B cell (primary cell): ENCODE measurements at regions not wholly inside any gene's neighbourhood (a gene's known extent, or its start where the extent isn't known, plus 50 kb on each side); places are given as distances from the start of the nearest gene placed in this dataset.

Experiments
- ATAC-seq: fragments of 200-7000 bp; cut with Tn5 transposase; one replicate; pipeline ENCODE4 v1.10.0; 2021; ENCODE audit warnings: low read depth, mild to moderate bottlenecking, moderate number of reproducible peaks, moderate library complexity
- CTCF ChIA-PET: fragments of 350-600 bp; sonication (Branson Sonifier 250); formaldehyde crosslinking; loops from one replicate; lab custom pipeline; 2021; ENCODE audit warnings: antibody characterized with exemption, inconsistent platforms; lab: Charles Lee
- POLR2A ChIA-PET: fragments of 350-600 bp; sonication (Branson Sonifier 250); formaldehyde crosslinking; loops from one replicate; lab custom pipeline; 2021; ENCODE audit warnings: antibody characterized with exemption; lab: Charles Lee
- DNase-seq: peaks from one replicate; pipeline ENCODE4 v3.0.0; 2013
- H2AFZ ChIP-seq: 2 replicates; pipeline ENCODE4 v1.6.1; 2012; ENCODE audit warnings: mild to moderate bottlenecking, low read depth, low read length; ENCODE audit not compliant: insufficient read depth, poor library complexity, severe bottlenecking
- H3K27ac ChIP-seq, 2 donors: 1 replicate in 1 of 2; 2 replicates in 1 of 2; pipeline ENCODE4 v1.5.1; 2012 to 2013; ENCODE audit warnings: low read length in 2 of 2, mild to moderate bottlenecking in 2 of 2, moderate library complexity in 1 of 2
- H3K27me3 ChIP-seq, 4 experiments: fragments of 200-600 bp in 1 of 4; sonication (generic) in 1 of 4; replicated peaks in 1 of 4; 1 replicate in 2 of 4; 2 replicates in 2 of 4; pipeline versions ENCODE4 v1.6.1 to v1.7.0; 2013 to 2016; ENCODE audit warnings: low read length in 3 of 4, mild to moderate bottlenecking in 2 of 4, mixed read lengths in 1 of 4, moderate library complexity in 1 of 4; ENCODE audit not compliant: insufficient read depth in 4 of 4, control insufficient read depth in 3 of 4; ENCODE audit errors: control extremely low read depth in 1 of 4
- H3K36me3 ChIP-seq, 2 experiments: replicated peaks in 1 of 2; 1 replicate in 1 of 2; 2 replicates in 1 of 2; pipeline versions ENCODE4 v1.6.1 to v1.7.1; 2013; ENCODE audit warnings: low read length in 1 of 2; ENCODE audit not compliant: insufficient read depth in 2 of 2, control insufficient read depth in 1 of 2; ENCODE audit errors: control extremely low read depth in 1 of 2, extremely low read depth in 1 of 2
- H3K4me1 ChIP-seq, 2 donors: fragments of 200-600 bp in 1 of 2; sonication (generic) in 1 of 2; 1 replicate in 1 of 2; 2 replicates in 1 of 2; pipeline versions ENCODE4 v1.5.1 to v1.6.1; 2013 to 2017; ENCODE audit warnings: low read length in 2 of 2; ENCODE audit not compliant: control insufficient read depth in 2 of 2, insufficient read depth in 2 of 2
- H3K4me2 ChIP-seq: replicated peaks from 2 replicates; pipeline ENCODE3; 2012; ENCODE audit warnings: mild to moderate bottlenecking, low read depth, low read length; ENCODE audit not compliant: poor library complexity, severe bottlenecking
- H3K4me3 ChIP-seq, 5 experiments: fragments of 200-600 bp in 1 of 5; sonication (generic) in 1 of 5; 1 replicate in 3 of 5; 2 replicates in 2 of 5; pipeline versions ENCODE4 v1.5.1 to v1.7.0; 2011 to 2016; ENCODE audit warnings: low read length in 4 of 5, mild to moderate bottlenecking in 4 of 5, low read depth in 2 of 5, control low read depth in 1 of 5, moderate library complexity in 1 of 5; ENCODE audit not compliant: insufficient read depth in 1 of 5; ENCODE audit errors: control extremely low read depth in 1 of 5, extremely low read depth in 1 of 5
- H3K79me2 ChIP-seq: fragments of 200-600 bp; sonication (generic); one replicate; pipeline ENCODE4 v1.6.0; 2016; ENCODE audit warnings: low read length; ENCODE audit not compliant: control insufficient read depth, insufficient read depth
- H3K9ac ChIP-seq: fragments of 200-600 bp; sonication (generic); 2 replicates; pipeline ENCODE4 v1.6.1; 2017; ENCODE audit warnings: mild to moderate bottlenecking, low read length, moderate library complexity
- H3K9me3 ChIP-seq, 3 donors: one replicate each; pipeline versions ENCODE4 v1.6.1 to v1.7.1; 2013; ENCODE audit warnings: low read length in 2 of 3; ENCODE audit not compliant: control insufficient read depth in 2 of 3, insufficient read depth in 1 of 3; ENCODE audit errors: control extremely low read depth in 1 of 3
- H4K20me1 ChIP-seq: 2 replicates; pipeline ENCODE4 v1.6.0; 2012; ENCODE audit warnings: mild to moderate bottlenecking, low read length; ENCODE audit not compliant: insufficient read depth, control insufficient read depth, poor library complexity, severe bottlenecking
- H3K27ac Mint-ChIP-seq: one replicate; pipeline ENCODE4 v1.8.0; 2021; ENCODE audit warnings: mixed read lengths
- H3K27me3 Mint-ChIP-seq: one replicate; pipeline ENCODE4 v1.8.0; 2021; ENCODE audit warnings: mixed read lengths
- H3K4me1 Mint-ChIP-seq: one replicate; pipeline ENCODE4 v1.8.0; 2021; ENCODE audit warnings: mixed read lengths
- H3K4me3 Mint-ChIP-seq: one replicate; pipeline ENCODE4 v1.8.0; 2021; ENCODE audit warnings: mixed read lengths
- H3K9me3 Mint-ChIP-seq: one replicate; pipeline ENCODE4 v1.8.0; 2022; ENCODE audit warnings: mixed read lengths; ENCODE audit not compliant: insufficient read depth
- CTCF ChIP-seq: fragments of 200-600 bp; IDR thresholded peaks from one replicate; pipeline ENCODE4 v1.8.0; 2022; ENCODE audit warnings: antibody characterized with exemption, mild to moderate bottlenecking
- EZH2 ChIP-seq: IDR thresholded peaks from 2 replicates; pipeline ENCODE4 v1.6.1; 2012; ENCODE audit warnings: borderline replicate concordance, low read depth, mild to moderate bottlenecking, moderate library complexity, low read length; ENCODE audit not compliant: insufficient read depth, poor library complexity, severe bottlenecking
- WGBS: methylation state at CpG from one replicate; pipeline ENCODE4 v1.1.5; 2013; ENCODE audit warnings: missing lambda C conversion rate; ENCODE audit not compliant: insufficient coverage; 5-methylcytosine and 5-hydroxymethylcytosine counted together
- intact Hi-C: fragments of 100-400 bp; cut with micrococcal nuclease; formaldehyde crosslinking; loops from one replicate; pipeline ENCODE4 v1.10.0; 2022

- Histone ChIP-seq H3K27ac (no peak overlapping the region), H3K4me1 (no peaks in the 10 kb centered on the region), H3K79me2 (no peaks in the 10 kb centered on the region), H3K27me3 (no peaks in the 10 kb centered on the region), H3K9me3 (no peaks in the 10 kb centered on the region), H2AFZ (no peak overlapping the region), H3K4me2 (no peak overlapping the region), H3K4me3 (no peak overlapping the region), H3K36me3 (no peaks in the 10 kb centered on the region), H4K20me1 (no peaks in the 10 kb centered on the region), H3K9ac (no peak overlapping the region)
- Mint-ChIP-seq H3K27me3 (no peaks in the 10 kb centered on the region), H3K27ac (no peak overlapping the region), H3K4me1 (no peaks in the 10 kb centered on the region), H3K4me3 (no peak overlapping the region), H3K9me3 (no peaks in the 10 kb centered on the region)
- DNase-seq (no peak), ATAC-seq (no peak)
- 86% methylated on average over 1 of the region's 2 CpGs for WGBS
- no peak for TF ChIP-seq CTCF
- no peak for TF ChIP-seq EZH2
- CTCF ChIA-PET = no interaction called here
- intact Hi-C loops = no loop called here
- POLR2A ChIA-PET = no interaction called here
Measured at GRCh38 chr6:141000917-141001316, 1131.8 kb upstream of the GJE1 start.

GRCh38 chr6:140993515-140993914, 1139.2 kb upstream of the GJE1 start:
- H3K9ac ChIP-seq = no peak overlapping the region
- H3K27ac Mint-ChIP-seq = no peak overlapping the region
- POLR2A ChIA-PET = no interaction called here
- DNase-seq = no peak
- H3K27me3 Mint-ChIP-seq = no peaks in the 10 kb centered on the region
- no peak overlapping the region for H3K4me3 ChIP-seq
- H3K27me3 ChIP-seq = no peaks in the 10 kb centered on the region
- CTCF ChIA-PET = no interaction called here
- intact Hi-C loops = no loop called here
- no peak for ATAC-seq
- H3K79me2 ChIP-seq = no peaks in the 10 kb centered on the region
- H3K4me3 Mint-ChIP-seq = no peak overlapping the region
- H3K4me1 Mint-ChIP-seq = no peaks in the 10 kb centered on the region
- WGBS = no CpG with 5 or more reads among the region's 1 CpG
- no peak overlapping the region for H2AFZ ChIP-seq
- H3K9me3 Mint-ChIP-seq = no peaks in the 10 kb centered on the region
- H4K20me1 ChIP-seq = no peaks in the 10 kb centered on the region
- H3K36me3 ChIP-seq = no peaks in the 10 kb centered on the region
- no peak overlapping the region for H3K4me2 ChIP-seq
- TF ChIP-seq EZH2 (no peak), CTCF (no peak)
- H3K9me3 ChIP-seq = no peaks in the 10 kb centered on the region
- no peaks in the 10 kb centered on the region for H3K4me1 ChIP-seq
- no peak overlapping the region for H3K27ac ChIP-seq
